Astrocyte of the cerebellum (primary cell): ENCODE measurements at regions not wholly inside any gene's neighbourhood (a gene's known extent, or its start where the extent isn't known, plus 50 kb on each side); places are given as distances from the start of the nearest gene placed in this dataset.

ENCODE experiments used
- DNase-seq: peaks from one replicate; pipeline ENCODE4 v3.0.0-alpha.2; 2011; ENCODE audit warnings: low read depth
- H3K4me3 ChIP-seq: 2 replicates; pipeline ENCODE4 v1.5.1; 2011; ENCODE audit warnings: mild to moderate bottlenecking, low read depth, low read length, moderate library complexity
- CTCF ChIP-seq: IDR thresholded peaks from 2 replicates; pipeline ENCODE4 v1.5.1; 2012; ENCODE audit warnings: low read length, low read depth, moderate library complexity, mild to moderate bottlenecking; ENCODE audit errors: missing control alignments
- in situ Hi-C: cut with HindIII; loops from 2 replicates; pipeline ENCODE4 v1.10.0; 2017; ENCODE audit warnings: low sequenced_read_pairs

DNA sequence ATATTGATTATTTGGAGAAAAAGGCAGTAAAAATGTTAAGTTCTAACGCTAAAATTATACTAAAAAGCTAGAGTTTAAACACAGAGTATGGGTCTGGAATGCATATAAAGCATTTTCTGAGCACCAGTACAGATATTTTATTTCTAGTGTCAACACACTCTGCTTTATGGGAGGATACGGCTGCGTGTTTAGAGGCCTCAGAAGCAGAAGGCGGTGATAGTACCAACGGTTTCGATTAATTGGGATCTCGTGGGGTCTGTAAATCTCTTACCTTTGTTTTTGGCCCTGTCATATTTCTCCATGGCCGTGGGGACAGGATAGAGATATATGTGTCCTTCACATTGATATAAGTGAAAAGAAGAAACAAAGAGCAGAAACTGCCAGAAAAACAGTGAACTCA, 206.8 kb upstream of the NTM start:
- DNase-seq, result no peak
- TF ChIP-seq CTCF, result no peak
- in situ Hi-C loops, result no loop called here

GRCh38 chr11:131165036-131165435, 205.4 kb upstream of the NTM start:
- DNase-seq, result no peak

More for the DNA sequence above, 206.8 kb upstream of the NTM start:
- H3K4me3 ChIP-seq, result no peak overlapping the region

DNA sequence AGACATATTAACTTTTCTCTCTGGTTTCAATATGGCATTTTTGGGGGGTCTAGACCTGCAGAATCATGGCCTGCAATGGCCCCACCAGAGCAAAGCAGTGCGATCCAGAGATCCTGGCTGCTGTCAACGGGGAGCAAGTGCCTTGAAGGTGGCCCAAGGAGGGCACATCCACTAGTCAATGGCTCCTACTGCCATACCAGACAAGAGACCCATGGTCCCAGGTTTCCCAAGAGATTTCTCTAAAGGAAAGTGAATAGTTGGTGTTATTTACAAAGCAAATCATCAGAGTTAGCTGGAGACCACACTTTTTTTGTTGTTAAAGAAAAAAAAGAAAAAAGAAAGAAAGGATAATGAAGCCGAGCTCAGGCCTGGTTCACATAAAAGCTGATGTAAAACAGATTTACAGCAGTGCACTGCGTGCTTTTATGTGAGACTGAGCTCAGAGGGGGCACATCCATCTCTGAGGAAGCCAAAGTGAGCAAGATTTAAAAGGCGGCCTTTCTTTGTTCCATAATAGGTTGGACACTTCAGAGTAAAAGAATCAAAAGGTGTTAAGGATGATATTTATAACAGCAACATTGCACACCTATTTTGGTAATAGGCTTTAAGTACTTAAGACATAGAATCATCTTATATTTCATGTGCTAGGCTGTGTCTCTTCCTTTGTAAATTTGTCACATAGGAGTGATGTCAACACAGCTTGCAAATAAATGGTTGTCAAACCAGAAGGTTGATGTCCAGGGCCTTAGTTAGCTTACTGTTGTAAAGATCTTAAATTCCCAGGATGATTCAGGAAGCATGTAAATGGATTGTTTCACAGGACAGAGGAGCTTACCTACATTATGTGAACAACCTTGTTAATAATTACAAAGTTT, 201.3 kb upstream of the NTM start:
- TF ChIP-seq CTCF, result no peak
- DNase-seq, result no peak
- no peak overlapping the region for H3K4me3 ChIP-seq
- in situ Hi-C loops, result no loop called here

More at GRCh38 chr11:131165036-131165435, 205.4 kb upstream of the NTM start:
- no peak for TF ChIP-seq CTCF
- in situ Hi-C loops, result no loop called here
- H3K4me3 ChIP-seq, result no peak overlapping the region

DNA sequence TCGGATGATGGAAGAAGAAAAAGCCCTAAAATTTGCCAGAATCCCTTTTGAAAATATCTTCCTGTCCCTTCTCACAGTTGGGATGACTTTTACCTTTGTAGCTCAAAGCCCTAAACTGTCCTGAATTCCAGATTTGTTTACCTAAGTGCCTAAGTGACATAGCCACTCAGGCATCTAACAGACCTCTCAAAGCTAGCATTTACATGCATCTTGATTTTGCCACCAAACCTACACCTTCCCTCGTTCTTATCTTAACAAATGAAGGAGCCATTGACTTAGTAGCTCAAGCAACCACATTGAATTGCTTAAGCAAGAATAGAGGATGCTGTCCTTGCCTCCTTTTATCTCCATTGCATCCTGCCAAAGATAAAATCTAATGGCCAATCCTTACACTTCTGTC, 198.4 kb upstream of the NTM start:
- in situ Hi-C loops, result no loop called here
- TF ChIP-seq CTCF, result no peak
- DNase-seq, result no peak
- no peak overlapping the region for H3K4me3 ChIP-seq

- H3K4me3 ChIP-seq, result no peak overlapping the region
- in situ Hi-C loops, result no loop called here
- no peak for DNase-seq
- TF ChIP-seq CTCF, result no peak
Measured at GRCh38 chr11:131178020-131178419, 192.4 kb upstream of the NTM start.

DNA sequence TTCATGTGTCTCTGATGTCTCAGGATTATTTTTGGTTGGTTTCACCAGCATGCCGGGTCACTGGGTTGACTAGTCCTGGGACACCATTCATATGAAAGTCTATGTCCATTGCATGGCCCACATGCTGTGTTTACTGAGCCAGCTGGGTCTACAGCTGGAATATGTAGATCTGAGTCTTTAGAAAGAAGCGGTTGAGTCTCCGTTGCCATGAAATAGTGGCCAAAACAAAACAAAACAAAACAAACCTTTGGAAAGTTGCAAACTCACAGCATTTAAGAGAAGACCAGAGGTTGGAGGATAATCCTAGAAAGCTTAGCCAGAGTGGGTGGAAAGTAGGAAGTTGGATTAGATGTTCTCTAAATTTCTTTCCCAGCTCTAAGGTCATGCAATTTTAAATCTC, 191.8 kb upstream of the NTM start:
- no peak for DNase-seq
- no peak for TF ChIP-seq CTCF
- H3K4me3 ChIP-seq, result no peak overlapping the region
- in situ Hi-C loops, result no loop called here
